GM21390 (cell line): ENCODE measurements at regions not wholly inside any gene's neighbourhood (a gene's known extent, or its start where the extent isn't known, plus 50 kb on each side); places are given as distances from the start of the nearest gene placed in this dataset.
"Not testable (repeated sequence)": the region's sequence is repeated elsewhere in the genome, so short reads cannot be mapped to it uniquely, and the experiment has no call there.

Source experiments
- ATAC-seq: cut with Tn5 transposase; IDR thresholded peaks from one replicate; pipeline ENCODE4 v1.9.1; 2021; ENCODE audit not compliant: unreplicated experiment

DNA sequence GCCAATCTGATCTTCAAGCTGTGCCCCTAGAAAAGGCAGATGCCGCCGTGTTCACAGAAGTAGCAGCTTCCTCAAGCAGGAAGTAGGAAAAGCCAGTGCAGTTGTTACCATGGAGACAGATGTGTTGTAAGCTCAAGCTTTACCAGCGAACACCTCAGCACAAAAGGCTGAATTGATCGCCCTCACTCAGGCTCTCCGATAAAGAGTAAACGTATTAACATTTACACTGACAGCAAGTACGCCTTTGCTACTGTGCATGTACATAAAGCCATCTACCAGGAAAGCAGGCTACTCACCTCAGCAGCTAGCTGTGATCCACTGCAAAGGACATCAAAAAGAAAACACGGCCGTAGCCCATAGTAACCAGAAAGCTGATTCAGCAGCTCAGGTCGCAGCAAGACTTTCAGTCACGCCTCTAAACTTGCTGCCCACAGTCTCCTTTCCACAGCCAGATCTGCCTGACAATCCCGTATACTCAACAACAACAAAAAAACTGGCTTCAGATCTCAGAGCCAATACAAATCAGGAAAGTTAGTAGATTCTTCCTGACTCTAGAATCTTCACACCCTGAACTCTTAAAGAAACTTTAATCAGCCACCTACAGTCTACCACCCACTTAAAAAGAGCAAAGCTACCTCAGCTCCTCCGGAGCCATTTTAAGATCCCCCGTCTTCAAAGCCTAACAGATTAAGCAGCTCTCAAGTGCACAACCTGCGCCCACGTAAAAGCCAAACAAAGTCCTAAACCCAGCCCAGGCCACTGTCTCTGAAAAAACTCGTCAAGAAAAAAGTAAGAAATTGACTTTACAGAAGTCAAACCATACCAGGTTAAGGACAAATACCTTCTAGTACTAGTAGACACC, 160.0 kb downstream of the DEFB131A start:
- ATAC-seq, result not testable (repeated sequence)

DNA sequence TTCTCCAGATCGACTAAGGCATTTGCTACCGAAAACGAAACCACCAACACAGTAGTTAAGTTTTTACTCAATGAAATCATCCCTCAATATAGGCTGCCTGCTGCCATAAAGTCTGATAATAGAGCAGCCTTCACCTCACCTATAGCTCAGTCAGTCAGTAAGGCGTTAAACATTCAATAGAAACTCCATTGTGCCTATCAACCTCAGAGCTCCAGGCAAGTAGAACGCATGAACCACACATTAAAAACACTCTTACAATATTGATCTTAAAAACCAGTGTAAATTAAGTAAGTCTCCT, 160.6 kb downstream of the DEFB131A start:
- ATAC-seq, result not testable (repeated sequence)

DNA sequence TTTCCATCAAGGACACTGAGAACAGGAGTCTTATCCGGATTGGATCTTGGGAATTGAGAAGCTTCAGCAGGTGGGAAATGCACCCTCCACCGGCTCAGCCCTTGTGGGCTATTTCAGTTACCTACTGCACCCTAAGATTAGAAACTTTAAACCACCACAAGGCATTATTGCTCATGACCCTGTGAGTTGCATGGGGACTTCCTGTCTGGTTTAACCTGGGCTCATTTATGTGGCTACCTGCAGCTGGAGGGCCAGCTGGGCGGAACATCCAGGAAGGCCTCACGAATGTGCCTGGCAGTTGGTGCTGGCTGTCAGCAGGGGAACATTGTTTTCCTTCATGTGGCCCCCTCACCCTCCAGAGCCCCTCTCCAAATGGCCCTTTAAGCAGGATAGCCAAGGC, 164.1 kb downstream of the DEFB131A start:
- no peak for ATAC-seq

DNA sequence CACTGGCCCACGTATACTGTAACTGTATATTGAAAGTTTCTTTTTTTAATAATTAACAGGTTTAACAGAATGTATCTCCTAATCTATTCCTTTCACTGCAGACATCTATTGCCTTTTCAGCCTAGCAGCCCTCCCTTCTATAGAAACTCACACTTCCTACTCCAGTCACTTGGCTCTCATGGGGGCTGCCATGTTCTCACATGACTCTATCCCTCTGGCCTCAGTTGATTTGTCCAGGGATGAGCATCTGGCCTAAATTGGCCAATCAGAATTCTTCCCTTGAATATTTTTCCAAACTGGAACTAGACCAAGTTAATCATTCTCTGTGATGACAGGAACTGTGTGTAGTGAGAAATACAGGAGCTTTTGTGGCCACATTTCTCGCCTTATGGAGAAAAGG, 166.1 kb downstream of the DEFB131A start:
- ATAC-seq, result not testable (repeated sequence)

DNA sequence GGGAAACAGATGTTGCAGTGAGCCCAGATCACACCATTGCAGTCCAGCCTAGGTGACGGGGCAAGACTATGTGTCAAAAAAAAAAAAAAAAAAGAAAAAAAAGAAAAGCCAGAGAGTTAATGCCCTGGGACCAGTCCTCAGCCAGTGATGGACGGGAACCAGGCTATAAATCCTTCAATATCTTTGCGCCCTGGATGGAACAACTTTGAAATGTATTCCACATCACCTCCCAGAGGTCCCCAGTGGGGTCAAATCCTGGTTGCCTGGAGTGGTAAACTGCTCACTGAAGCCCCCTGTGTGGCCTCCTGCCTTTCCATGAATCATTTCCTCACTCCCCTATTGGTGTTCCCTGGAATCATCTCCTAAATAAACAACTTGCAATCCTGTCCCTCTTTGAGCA, 166.9 kb downstream of the DEFB131A start:
- ATAC-seq, result no peak

DNA sequence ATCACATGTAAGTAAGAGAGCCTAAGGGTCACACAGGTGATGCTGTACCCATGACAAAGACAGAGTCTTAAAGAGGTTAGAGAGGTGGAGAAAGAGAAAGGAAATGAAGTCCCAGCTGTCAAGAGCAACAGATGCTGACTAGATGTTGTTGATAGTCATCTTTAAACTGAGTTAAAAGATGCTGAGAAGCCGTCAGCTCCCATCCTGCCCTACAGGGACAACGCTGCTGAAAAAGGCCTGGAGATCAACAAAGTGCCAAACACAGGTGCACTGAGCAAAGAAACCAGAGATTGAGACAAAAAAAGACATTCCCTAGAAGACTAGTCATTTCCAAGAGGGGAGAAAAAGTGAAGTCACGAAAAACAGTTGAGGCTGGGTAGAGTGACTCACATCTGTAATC, 145.0 kb upstream of the DRD5 start:
- ATAC-seq, result not testable (repeated sequence)

DNA sequence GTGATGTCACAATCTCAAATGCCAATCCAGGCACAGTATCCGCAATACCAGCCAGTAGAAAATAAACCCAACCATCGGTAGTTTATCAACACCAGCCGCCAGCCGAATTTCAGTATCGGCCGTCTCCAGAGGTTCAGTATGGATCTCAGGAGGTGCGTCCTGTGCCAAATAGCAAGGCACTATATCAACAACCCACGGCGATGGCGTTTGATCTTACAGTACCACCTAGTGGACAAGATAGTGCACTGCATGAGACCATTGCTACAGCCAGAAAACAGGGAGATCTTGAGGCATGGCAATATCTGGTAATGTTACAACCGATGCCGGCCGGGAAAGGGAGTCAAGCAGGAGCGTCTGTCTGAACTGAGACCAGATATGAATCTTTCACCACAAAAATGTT, 121.8 kb upstream of the DRD5 start:
- not testable (repeated sequence) for ATAC-seq

DNA sequence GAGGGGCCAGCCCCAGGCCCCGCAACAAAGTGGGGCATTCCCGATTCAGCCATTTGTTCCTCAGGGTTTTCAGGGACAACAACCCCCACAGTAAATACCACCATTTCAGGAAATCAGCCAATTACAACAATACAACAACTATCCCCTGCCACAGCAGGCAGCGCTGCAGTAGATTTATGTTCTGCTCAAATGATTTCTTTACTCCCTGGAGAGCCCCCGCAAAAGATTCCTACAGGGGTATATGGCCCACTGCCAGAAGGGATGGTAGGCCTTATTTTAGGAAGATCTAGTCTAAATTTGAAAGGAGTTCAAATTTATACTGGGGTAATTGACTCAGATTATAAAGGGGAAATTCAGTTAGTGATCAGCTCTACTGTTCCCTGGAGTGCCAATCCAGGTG, 120.5 kb upstream of the DRD5 start:
- not testable (repeated sequence) for ATAC-seq

DNA sequence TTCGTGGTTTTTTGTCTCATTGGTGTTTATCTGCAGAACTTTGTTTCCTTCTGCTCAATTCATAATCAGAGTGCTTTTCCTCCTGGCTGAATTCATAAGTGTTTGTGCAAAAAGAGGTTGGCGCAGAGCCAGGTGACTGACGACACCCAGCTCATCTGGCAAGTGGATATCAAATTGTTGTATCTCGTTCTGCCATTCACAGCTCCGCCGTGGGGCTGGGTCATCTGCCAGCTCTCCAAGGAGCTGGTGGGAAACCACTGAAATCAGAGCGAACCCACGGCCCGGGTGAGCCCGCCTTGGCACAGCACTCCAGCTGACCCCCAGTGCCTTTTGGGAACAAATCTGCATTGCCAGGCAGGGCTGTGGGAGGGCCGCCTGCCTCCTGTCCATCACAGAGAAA, 110.7 kb upstream of the DRD5 start:
- not testable (repeated sequence) for ATAC-seq

DNA sequence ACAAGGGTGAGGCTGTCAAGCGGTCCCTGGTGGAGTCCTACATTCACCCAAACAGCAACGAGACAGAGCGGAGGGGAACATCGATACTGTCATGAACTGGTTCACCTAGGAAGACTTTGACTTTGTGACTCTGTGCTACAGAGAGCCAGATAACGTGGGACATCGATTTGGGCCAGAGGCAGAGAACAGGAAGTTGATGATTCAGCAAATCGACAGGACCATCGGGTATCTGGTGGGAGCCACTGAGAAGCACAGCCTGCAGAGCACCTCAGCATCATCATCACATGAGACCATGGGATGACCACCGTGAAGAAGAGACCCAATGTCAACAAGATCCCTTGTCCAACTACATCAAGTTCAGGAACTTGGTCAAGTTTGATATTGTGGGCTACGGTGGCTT, 104.1 kb upstream of the DRD5 start:
- ATAC-seq, result not testable (repeated sequence)

DNA sequence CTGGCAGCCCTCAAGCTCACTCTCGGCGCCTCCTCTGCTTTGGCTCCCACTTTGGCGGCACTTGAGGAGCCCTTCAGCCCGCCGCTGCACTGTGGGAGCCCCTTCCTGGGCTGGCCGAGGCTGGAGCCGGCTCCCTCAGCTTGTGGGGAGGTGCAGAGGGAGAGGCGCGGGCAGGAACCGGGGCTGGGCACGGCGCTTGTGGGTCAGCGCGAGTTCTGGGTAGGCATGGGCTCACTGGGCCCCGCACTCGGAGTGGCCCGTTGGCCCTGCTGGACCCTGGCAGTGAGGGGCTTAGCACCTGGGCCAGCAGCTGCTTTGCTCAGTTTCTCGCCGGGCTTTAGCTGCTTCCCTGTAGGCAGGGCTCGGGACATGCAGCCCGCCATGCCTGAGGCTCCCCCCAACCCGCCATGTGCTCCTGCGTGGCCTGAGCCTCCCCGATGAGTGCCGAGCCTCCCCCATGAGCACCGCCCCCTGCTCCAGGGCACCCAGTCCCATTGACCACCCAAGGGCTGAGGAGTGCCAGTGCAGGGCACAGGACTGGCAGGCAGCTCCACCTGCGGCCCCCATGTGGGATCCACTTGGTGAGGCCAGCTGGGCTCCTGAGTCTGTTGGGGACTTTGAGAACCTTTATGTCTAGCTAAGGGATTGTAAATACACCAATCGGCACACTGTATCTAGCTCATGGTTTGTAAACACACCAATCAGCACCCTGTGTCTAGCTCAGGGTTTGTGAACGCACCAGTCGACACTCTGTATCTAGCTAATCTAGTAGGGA, 101.5 kb upstream of the DRD5 start:
- ATAC-seq, result no peak

DNA sequence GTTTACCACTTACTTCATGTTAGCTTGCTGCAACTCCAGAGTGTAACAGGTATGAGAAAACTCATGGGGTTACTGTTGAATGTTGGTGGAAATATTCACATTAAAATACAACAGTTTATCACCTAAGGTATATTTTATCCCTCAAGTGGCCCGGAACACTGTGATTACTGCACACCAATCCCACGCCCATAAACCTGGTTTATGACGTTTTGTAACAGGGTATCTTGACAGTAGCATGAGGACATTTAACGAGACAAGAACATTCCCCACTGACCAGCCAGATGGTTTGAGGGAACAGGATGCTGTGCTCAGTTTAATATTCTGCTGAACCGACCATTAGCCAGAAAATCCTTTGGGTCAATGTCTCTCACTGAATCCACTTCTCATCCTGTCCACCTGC, 98.3 kb upstream of the DRD5 start:
- not testable (repeated sequence) for ATAC-seq

DNA sequence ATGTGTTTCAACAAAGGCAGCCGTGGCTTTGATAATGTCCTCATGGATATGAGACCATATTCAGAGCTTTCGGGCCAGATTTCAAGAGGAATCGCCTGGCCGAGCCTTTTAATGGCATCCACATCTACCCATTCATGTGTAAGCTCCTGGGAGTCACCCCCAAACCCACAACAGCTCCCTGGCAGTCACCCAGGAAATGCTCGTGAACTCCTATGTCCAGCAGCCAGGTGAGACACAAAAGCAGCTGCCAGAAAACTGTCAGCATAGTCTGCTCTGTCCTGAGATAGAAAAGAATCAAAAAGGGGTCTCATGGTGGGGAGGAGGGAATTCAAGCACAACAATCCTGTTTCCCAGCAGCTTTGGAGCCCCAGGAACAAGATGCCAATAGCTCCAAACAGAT, 96.4 kb upstream of the DRD5 start:
- ATAC-seq, result not testable (repeated sequence)

DNA sequence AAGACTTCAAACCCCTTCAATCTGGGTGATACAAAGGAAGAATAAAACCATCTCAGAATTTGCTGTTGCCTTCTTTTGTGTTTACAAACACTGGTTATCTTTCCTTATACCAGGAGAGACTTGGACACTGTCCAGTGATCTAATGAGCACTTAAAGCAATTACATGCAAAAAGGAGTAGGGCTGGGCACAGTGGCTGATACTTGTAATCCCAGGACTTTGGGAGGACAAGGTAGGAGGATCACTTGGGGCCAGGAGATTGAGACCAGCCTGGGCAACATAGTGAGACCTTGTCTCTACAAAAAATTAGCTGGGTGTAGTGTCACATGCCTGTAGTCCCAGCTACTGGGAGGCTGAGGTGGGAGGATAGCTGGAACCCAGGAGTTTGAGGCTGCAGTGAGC, 95.7 kb upstream of the DRD5 start:
- no peak for ATAC-seq

DNA sequence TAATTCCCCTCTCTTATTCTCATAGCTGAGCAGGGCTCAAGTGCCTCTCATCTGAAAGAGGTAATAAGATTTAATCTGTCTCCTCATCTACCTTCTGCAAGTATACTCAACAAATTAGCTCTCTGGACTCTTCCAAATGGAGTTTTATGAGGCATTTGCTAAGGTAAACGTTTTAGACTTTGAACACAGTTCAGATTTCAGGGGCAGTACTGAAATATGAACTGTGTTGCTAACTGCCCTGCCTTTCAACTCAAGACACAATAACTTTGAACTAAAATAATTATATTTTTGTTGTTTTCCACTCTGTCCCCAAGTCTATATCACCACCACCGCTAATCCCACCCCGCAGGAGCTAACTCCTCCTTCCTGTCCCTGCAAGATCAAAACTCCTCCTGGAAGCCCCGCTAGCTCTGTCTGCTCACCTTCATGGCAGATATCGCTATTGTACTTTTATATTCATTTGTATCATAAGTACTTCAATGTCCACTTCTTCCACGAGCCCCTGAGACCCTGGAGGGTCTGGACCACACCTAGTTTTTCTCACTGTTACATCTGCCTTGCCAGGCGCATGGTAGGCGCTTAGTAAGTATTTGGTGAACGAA, 90.7 kb upstream of the DRD5 start:
- ATAC-seq, result not testable (repeated sequence)

DNA sequence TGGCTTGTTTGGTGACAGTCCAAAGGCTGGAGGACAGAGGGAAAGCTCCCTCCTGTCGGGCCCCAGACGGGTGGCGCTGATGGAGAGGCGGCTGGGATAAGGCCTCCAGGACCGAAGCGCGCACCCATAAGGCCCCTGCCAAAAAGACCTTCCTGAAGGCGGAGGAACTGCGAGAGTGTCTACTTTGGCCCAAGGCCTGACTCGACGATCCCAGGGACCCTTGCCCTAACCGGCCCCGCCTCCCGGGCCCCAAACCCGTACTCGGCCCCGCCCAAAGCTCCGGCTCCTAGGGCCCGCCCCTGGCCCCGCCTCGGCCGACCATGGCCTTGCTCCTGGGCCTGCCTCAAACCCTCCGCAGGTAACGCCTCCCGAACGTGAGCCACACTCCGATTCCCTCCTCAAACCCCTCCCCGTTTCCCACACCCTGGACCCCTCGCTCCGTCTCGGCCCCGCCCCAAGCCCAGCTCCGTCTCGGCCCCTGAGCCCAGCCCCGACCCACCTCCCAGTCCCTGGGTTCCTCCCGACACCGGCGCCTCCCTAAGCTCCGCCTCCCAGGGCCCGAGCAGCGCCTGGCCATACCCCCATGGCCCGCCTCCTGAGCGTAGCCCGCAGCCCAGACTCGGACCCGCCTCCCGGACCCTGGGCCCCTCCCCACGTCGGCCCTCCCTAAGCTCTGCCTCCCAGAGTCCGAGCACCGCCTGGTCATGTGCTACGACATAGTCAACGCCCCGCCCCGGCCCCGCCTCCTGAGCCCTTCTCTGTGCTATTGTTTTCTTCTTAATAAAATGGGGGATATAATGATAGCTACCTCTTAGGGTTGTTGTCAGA, 90.0 kb upstream of the DRD5 start:
- ATAC-seq, result peak; percentile 100

DNA sequence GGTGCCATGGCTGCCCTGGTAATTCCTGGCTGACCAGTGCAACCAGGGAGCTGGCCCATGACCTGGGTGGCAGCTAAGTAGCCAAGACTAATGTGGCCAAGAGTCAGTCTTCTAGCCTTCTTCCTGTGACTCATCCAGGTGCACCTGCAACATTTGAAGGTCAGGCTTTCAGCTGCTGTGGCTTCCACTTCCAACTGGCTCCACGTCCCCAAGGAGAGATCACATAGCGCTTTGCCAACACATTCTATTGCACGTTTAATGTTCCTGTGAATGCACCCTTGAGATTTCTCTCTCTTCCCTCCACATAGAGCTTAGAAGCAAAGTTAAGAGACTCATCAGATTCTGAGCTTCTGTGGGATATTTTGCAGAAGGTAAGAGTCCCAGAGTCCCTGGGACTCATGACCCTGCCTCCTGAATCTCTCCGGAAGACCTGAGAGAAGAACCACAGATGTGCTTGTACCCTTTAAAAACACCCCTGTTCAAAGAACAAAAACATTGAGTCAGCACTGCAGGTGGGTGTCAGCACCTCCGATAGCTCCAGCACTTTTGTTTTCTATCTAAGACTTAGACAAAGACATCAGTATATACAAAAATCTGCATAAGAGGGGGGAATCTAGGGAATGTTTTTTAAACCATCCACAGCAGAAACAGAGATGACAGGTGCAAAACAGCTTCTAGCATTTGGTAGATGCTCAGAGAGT, 88.5 kb upstream of the DRD5 start:
- ATAC-seq, result not testable (repeated sequence)

DNA sequence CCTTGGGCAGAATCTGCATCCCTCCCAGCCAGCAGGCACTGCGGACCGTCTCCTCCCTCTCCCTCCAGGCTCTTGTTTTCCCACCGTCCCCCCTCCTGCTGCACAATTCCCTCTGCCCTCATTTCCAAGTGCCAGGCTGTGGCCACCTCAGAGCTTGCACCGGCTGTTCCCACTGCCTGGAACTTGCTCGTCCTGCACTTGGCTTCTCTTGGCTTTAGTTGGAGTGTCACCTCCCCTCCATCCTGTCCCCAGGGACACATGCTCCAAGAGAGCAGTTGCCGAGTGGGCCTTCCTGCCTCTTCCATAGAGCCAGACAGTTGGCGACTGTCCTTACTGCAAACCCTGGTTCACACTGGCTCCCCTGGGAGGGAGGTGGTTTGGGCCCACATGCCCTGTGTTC, 87.0 kb upstream of the DRD5 start:
- ATAC-seq, result not testable (repeated sequence)

DNA sequence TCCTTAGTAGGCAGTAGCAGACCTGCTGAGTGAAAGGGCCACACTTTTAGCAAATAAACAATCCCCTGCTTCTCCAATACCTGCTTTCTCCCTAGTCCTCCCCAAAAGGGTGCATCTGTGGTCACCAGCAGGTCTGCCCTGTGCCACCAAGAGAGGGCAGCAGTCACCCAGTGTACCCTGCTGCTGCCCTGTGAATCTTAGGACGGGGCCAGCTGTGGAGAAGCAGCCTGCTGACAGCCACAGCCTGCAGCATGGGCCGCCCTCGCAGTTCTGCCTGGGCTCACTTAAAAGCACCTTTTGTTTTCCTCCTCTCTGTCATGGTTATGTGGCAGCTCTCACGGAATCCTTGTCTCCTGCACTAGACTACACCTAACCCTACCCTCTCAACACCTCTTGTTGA, 85.4 kb upstream of the DRD5 start:
- not testable (repeated sequence) for ATAC-seq

DNA sequence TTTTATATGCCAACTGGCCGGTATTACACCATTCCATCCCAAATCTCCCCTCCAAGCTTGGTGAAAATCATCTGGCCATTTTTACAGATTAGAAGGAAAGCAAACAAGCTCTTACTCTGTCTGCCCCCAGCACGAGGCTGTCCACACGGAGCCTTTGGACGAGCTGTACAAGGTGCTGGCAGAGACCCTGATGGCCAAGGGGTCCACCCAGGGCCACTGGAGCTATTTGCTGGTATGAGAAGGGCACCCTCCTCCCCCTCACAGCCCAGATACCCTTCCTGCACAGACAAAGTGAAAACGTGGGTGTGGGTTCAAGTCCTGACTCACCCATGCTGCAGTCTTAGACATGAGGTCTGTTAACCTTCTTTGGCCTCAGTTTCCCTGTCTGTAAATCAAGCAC, 84.9 kb upstream of the DRD5 start:
- ATAC-seq, result not testable (repeated sequence)
